ENCODE measurements at regions not wholly inside any gene's neighbourhood (a gene's known extent, or its start where the extent isn't known, plus 50 kb on each side); places are given as distances from the start of the nearest gene placed in this dataset.

GRCh38 chr10:36676321-36676720 lies 449.1 kb upstream of the ANKRD30A start (continued):
- TF ChIP-seq, protein P1, sequence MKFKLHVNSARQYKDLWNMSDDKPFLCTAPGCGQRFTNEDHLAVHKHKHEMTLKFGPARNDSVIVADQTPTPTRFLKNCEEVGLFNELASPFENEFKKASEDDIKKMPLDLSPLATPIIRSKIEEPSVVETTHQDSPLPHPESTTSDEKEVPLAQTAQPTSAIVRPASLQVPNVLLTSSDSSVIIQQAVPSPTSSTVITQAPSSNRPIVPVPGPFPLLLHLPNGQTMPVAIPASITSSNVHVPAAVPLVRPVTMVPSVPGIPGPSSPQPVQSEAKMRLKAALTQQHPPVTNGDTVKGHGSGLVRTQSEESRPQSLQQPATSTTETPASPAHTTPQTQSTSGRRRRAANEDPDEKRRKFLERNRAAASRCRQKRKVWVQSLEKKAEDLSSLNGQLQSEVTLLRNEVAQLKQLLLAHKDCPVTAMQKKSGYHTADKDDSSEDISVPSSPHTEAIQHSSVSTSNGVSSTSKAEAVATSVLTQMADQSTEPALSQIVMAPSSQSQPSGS (IDR thresholded peaks at IDR 0.05; ENCODE audit: low read length), result no peak
- TF ChIP-seq JUND (IDR thresholded peaks at IDR 0.05; ENCODE audit: low read length) (no peak), CTCF (IDR thresholded peaks at IDR 0.05; ENCODE audit: control extremely low read depth in 1 of 3, insufficient read depth in 1 of 3, low read depth in 1 of 3, low read length in 3 of 3) (no peak), CHD7 (IDR thresholded peaks at IDR 0.05; ENCODE audit: insufficient replicate concordance, low read length) (no peak), SP2 (IDR thresholded peaks at IDR 0.05; ENCODE audit: low read length) (no peak)
